Kidney (tissue), 13 donors: ENCODE measurements at regions not wholly inside any gene's neighbourhood (a gene's known extent, or its start where the extent isn't known, plus 50 kb on each side); places are given as distances from the start of the nearest gene placed in this dataset.
"Not testable (repeated sequence)": the region's sequence is repeated elsewhere in the genome, so short reads cannot be mapped to it uniquely, and the experiment has no call there.

Source experiments
- DNase-seq, 5 donors: peaks; one replicate each; pipeline ENCODE4 v3.0.0-alpha.2; 2013 to 2020
- FAIRE-seq: peaks from 2 replicates; lab custom pipeline; 2012; peaks lifted over from hg19 to GRCh38; lab: Jason Lieb, UNC
- H3K27ac ChIP-seq, 2 donors: one replicate each; pipeline ENCODE4 v1.7.0; 2013; ENCODE audit warnings: low read depth in 2 of 2, low read length in 2 of 2, inconsistent platforms in 1 of 2
- H3K27me3 ChIP-seq: one replicate; pipeline ENCODE4 v1.7.1; 2013; ENCODE audit warnings: low read length, inconsistent platforms; ENCODE audit not compliant: control insufficient read depth, insufficient read depth
- H3K36me3 ChIP-seq, 3 donors: one replicate each; pipeline versions ENCODE4 v1.7.0 to v1.7.1; 2013; ENCODE audit warnings: low read length in 3 of 3, control low read depth in 1 of 3, inconsistent platforms in 1 of 3; ENCODE audit not compliant: insufficient read depth in 3 of 3, control insufficient read depth in 2 of 3
- H3K4me1 ChIP-seq, 3 donors: one replicate each; pipeline versions ENCODE4 v1.7.0 to v1.7.1; 2013; ENCODE audit warnings: low read length in 3 of 3, inconsistent platforms in 1 of 3, low read depth in 1 of 3; ENCODE audit not compliant: control insufficient read depth in 2 of 3, insufficient read depth in 2 of 3
- H3K4me3 ChIP-seq, 3 donors: one replicate each; pipeline versions ENCODE4 v1.7.0 to v1.8.1; 2013; ENCODE audit warnings: low read length in 3 of 3, control low read depth in 1 of 3, inconsistent platforms in 1 of 3
- H3K9ac ChIP-seq, 3 donors: one replicate each; pipeline versions ENCODE4 v1.7.0 to v1.7.1; 2013; ENCODE audit warnings: low read length in 3 of 3, control low read depth in 1 of 3, inconsistent platforms in 1 of 3
- H3K9me3 ChIP-seq, 3 donors: one replicate each; pipeline versions ENCODE4 v1.7.0 to v1.7.1; 2013; ENCODE audit warnings: low read length in 3 of 3, control low read depth in 1 of 3, inconsistent platforms in 1 of 3; ENCODE audit not compliant: control insufficient read depth in 2 of 3, insufficient read depth in 1 of 3
- CTCF ChIP-seq: IDR thresholded peaks from 3 replicates; pipeline ENCODE4 v1.5.1; 2012; ENCODE audit warnings: mild to moderate bottlenecking, moderate library complexity, borderline replicate concordance; ENCODE audit not compliant: insufficient read depth; ENCODE audit errors: extremely low read depth
- intact Hi-C: fragments of 100-400 bp; cut with DNase I; formaldehyde crosslinking; loops from one replicate; pipeline ENCODE4 v1.11.1; 2022
- donor health status: control.
- donor health status: control.
- donor health status: control.
- donor health status: control.
- donor health status: control.
- donor health status: DM: yes; HTN: yes; CAD: no.
- donor health status: Normal renal cell carcinoma (clear cell type).

GRCh38 chr13:50747737-50748350 is 95.6 kb downstream of the DLEU7 start:
- Histone ChIP-seq H3K36me3 (no peaks in the 10 kb centered on the region), H3K4me3 (no peak overlapping the region), H3K9me3 (no peaks in the 10 kb centered on the region), H3K27ac (no peak overlapping the region), H3K4me1 (no peaks in the 10 kb centered on the region), H3K27me3 (no peaks in the 10 kb centered on the region), H3K9ac (no peak overlapping the region)
- DNase-seq = no peak
- no peak for TF ChIP-seq CTCF
- intact Hi-C loops = no loop called here
- no peak for FAIRE-seq

- H3K9me3 ChIP-seq, DNase-seq, H3K36me3 ChIP-seq, FAIRE-seq, H3K27me3 ChIP-seq, H3K9ac ChIP-seq, intact Hi-C loops, H3K4me3 ChIP-seq, H3K27ac ChIP-seq, H3K4me1 ChIP-seq: not testable (repeated sequence)
Observed at GRCh38 chr13:50753221-50753620, 90.3 kb downstream of the DLEU7 start.

- intact Hi-C loops, DNase-seq, H3K4me3 ChIP-seq, FAIRE-seq, H3K36me3 ChIP-seq, H3K27ac ChIP-seq, H3K9ac ChIP-seq, H3K27me3 ChIP-seq, H3K4me1 ChIP-seq, H3K9me3 ChIP-seq: not testable (repeated sequence)
Observed at GRCh38 chr13:50755862-50756685, 87.4 kb downstream of the DLEU7 start.

GRCh38 chr13:50757008-50757407 is 86.5 kb downstream of the DLEU7 start:
- intact Hi-C loops = no loop called here
- Histone ChIP-seq H3K9me3 (no peaks in the 10 kb centered on the region), H3K4me3 (no peak overlapping the region), H3K27me3 (no peaks in the 10 kb centered on the region), H3K4me1 (no peaks in the 10 kb centered on the region), H3K9ac (no peak overlapping the region), H3K27ac (no peak overlapping the region), H3K36me3 (no peaks in the 10 kb centered on the region)
- DNase-seq (no peak), FAIRE-seq (no peak)
- no peak for TF ChIP-seq CTCF
